HCT116 (cell line): ENCODE measurements at regions not wholly inside any gene's neighbourhood (a gene's known extent, or its start where the extent isn't known, plus 50 kb on each side); places are given as distances from the start of the nearest gene placed in this dataset.

ENCODE experiments used
- CEBPB ChIP-seq: IDR thresholded peaks from 2 replicates; pipeline ENCODE4 v1.6.1; 2012; ENCODE audit warnings: low read depth
- CTCF ChIP-seq, 3 experiments: fragments of 200-600 bp in 1 of 3; sonication (generic) in 1 of 3; IDR thresholded peaks in 2 of 3; conservative IDR thresholded peaks in 1 of 3; 2 replicates each; pipeline ENCODE4 v1.5.1; 2012 to 2017; ENCODE audit warnings: low read depth in 2 of 3, low read length in 2 of 3, antibody characterized with exemption in 1 of 3, borderline replicate concordance in 1 of 3, control low read depth in 1 of 3, mild to moderate bottlenecking in 1 of 3, mixed read lengths in 1 of 3, mixed run types in 1 of 3, moderate library complexity in 1 of 3; ENCODE audit not compliant: insufficient read depth in 1 of 3
- EGR1 ChIP-seq: IDR thresholded peaks from 2 replicates; pipeline ENCODE4 v1.6.1; 2012; ENCODE audit warnings: low read depth
- EZH2phosphoT487 ChIP-seq: fragments of 200-600 bp; IDR thresholded peaks from 2 replicates; pipeline ENCODE4 v1.6.1; 2018; ENCODE audit warnings: antibody characterized with exemption, borderline replicate concordance
- POLR2A ChIP-seq: IDR thresholded peaks from 2 replicates; pipeline ENCODE4 v1.7.0; 2011; ENCODE audit warnings: borderline replicate concordance; ENCODE audit not compliant: insufficient read depth, insufficient read length; ENCODE audit errors: extremely low read depth
- POLR2AphosphoS5 ChIP-seq: IDR thresholded peaks from 2 replicates; pipeline ENCODE4 v1.6.1; 2011; ENCODE audit warnings: mild to moderate bottlenecking, low read depth, low read length, moderate library complexity
- SP1 ChIP-seq: IDR thresholded peaks from 2 replicates; pipeline ENCODE4 v1.6.1; 2012; ENCODE audit warnings: low read depth
- TCF7L2 ChIP-seq: IDR thresholded peaks from 2 replicates; pipeline ENCODE4 v1.7.0; 2011; ENCODE audit warnings: borderline replicate concordance, inconsistent platforms; ENCODE audit not compliant: insufficient read depth, insufficient read length; ENCODE audit errors: extremely low read depth
- YY1 ChIP-seq: IDR thresholded peaks from 2 replicates; pipeline ENCODE4 v1.6.1; 2011; ENCODE audit warnings: low read length, low read depth, moderate library complexity, mild to moderate bottlenecking; ENCODE audit not compliant: insufficient replicate concordance; ENCODE audit errors: extremely low read depth
- ZNF274 ChIP-seq: fragments of 200-500 bp; sonication (Bioruptor generic); IDR thresholded peaks from 2 replicates; pipeline ENCODE4 v1.6.1; 2014; ENCODE audit warnings: mild to moderate bottlenecking, low read depth, low read length, inconsistent platforms

GRCh38 chr10:123535386-123535785 lies 130.8 kb upstream of the GPR26 start:
- no peak for TF ChIP-seq POLR2A
- TF ChIP-seq ZNF274, result no peak
- TF ChIP-seq CTCF (IDR thresholded peaks at IDR 0.05 in 2 of 3, conservative IDR thresholded peaks at IDR 0.05 in 1 of 3; ENCODE audit: borderline replicate concordance in 1 of 3, insufficient read depth in 1 of 3, low read depth in 2 of 3, low read length in 2 of 3), result no peak
- TF ChIP-seq EGR1, result no peak
- no peak for TF ChIP-seq TCF7L2
- no peak for TF ChIP-seq EZH2phosphoT487
- no peak for TF ChIP-seq YY1
- no peak for TF ChIP-seq CEBPB
- no peak for TF ChIP-seq POLR2AphosphoS5
- no peak for TF ChIP-seq SP1
